Heart left ventricle (tissue), 16 donors: ENCODE measurements at regions not wholly inside any gene's neighbourhood (a gene's known extent, or its start where the extent isn't known, plus 50 kb on each side); places are given as distances from the start of the nearest gene placed in this dataset.

Source experiments
- ATAC-seq, 4 donors: fragments of 200-7000 bp; cut with Tn5 transposase; one replicate each; pipeline ENCODE4 v1.9.1; 2020 to 2022; ENCODE audit warnings: moderate library complexity in 4 of 4, mild to moderate bottlenecking in 3 of 4, moderate number of reproducible peaks in 1 of 4
- DNase-seq, 5 donors: peaks; one replicate each; pipeline ENCODE4 v3.0.0-alpha.2; 2020
- H3K27ac ChIP-seq, 12 donors: fragments of 200-600 bp; sonication (generic) in 4 of 12; one replicate each; pipeline versions ENCODE4 v1.5.0 to v1.8.0; 2016 to 2022; ENCODE audit warnings: mild to moderate bottlenecking in 2 of 12
- H3K27me3 ChIP-seq, 9 donors: fragments of 200-600 bp; sonication (generic) in 2 of 9; one replicate each; pipeline versions ENCODE4 v1.5.1 to v1.8.0; 2016 to 2022; ENCODE audit warnings: mild to moderate bottlenecking in 3 of 9
- H3K36me3 ChIP-seq, 9 donors: fragments of 200-600 bp; sonication (generic) in 2 of 9; one replicate each; pipeline versions ENCODE4 v1.5.0 to v1.8.0; 2018 to 2022; ENCODE audit warnings: mild to moderate bottlenecking in 2 of 9
- H3K4me1 ChIP-seq, 12 donors: fragments of 200-600 bp; sonication (generic) in 4 of 12; one replicate each; pipeline versions ENCODE4 v1.5.0 to v1.8.0; 2016 to 2022; ENCODE audit warnings: mild to moderate bottlenecking in 3 of 12
- H3K4me3 ChIP-seq, 12 donors: fragments of 200-600 bp; sonication (generic) in 4 of 12; one replicate each; pipeline versions ENCODE4 v1.5.0 to v1.8.0; 2017 to 2022; ENCODE audit warnings: mild to moderate bottlenecking in 9 of 12, moderate library complexity in 4 of 12
- H3K9me3 ChIP-seq, 12 donors: fragments of 200-600 bp; sonication (generic) in 4 of 12; one replicate each; pipeline versions ENCODE4 v1.5.0 to v1.8.0; 2016 to 2022; ENCODE audit warnings: mild to moderate bottlenecking in 1 of 12
- POLR2A ChIP-seq, 2 donors: fragments of 450-650 bp; IDR thresholded peaks; one replicate each; pipeline ENCODE4 v1.6.1; 2017; ENCODE audit warnings: antibody characterized with exemption in 2 of 2, mild to moderate bottlenecking in 2 of 2, moderate library complexity in 2 of 2
- WGBS, 4 donors: extraction: QIAGEN DNeasy Blood & Tissue Kit in 2 of 4; methylation state at CpG; one replicate each; pipeline versions ENCODE4 v1.1.5 to v1.1.7; 2013 to 2018; 5-methylcytosine and 5-hydroxymethylcytosine counted together
- intact Hi-C, 10 donors: fragments of 100-400 bp; cut with DNase I; formaldehyde crosslinking; loops; one replicate each; pipeline versions ENCODE4 v1.11.1 to v1.14.2; 2022
- TF ChIP-seq, protein P1 (sequence below), 12 donors: fragments of 200-600 bp; sonication (generic) in 4 of 12; IDR thresholded peaks; one replicate each; pipeline versions ENCODE4 v1.5.0 to v1.8.0; 2018 to 2022; ENCODE audit warnings: antibody characterized with exemption in 12 of 12, mild to moderate bottlenecking in 5 of 12
- donor health status: ischemic (EF 13 %, LVEDD 7.1; RV severe dilation, severe dysfunction).
- donor health status: healthy with polysubstance abuse.
- donor health status: DM: no; HTN: yes; CAD: no.
- donor health status: DM: no; HTN: no; CAD: no.
- donor health status: ischemic (EF 25% LVEDD 6.9; RV normal size, moderate dysfunction).
- donor health status: ischemic (EF 25% LVEDD 5.7; RV mildly dilated, moderate dysfunction).
- donor health status: healthy.
- donor health status: DM: yes; HTN: yes; CAD: no.
- donor health status: ischemic (EF 35%, LVEDD 5.7; RV mildly dilated, moderate dysfunction).
- donor health status: nonischemic (EF 11% LVEDD 7.7; RV severe dilation, severe dysfunction).
- donor health status: DM: yes; HTN: yes; CAD: no.
- donor health status: PGD.
- donor health status: ischemic (EF 29% LVEDD 5.4; RV normal size, mild dysfunction).
- donor health status: nonischemic (EF 23%, LVEDD 6.1; RV moderate dilation, normal function).

GRCh38 chr2:138086576-138086975, 122.3 kb downstream of the HNMT start:
- H3K27me3 ChIP-seq = no peaks in the 10 kb centered on the region
- no peaks in the 10 kb centered on the region for H3K9me3 ChIP-seq
- no peak overlapping the region for H3K27ac ChIP-seq
- H3K4me1 ChIP-seq = peaks cover 0 to 9% (median 4%) of the 10 kb centered on the region in 12 donors
- no peak for DNase-seq
- TF ChIP-seq POLR2A (IDR thresholded peaks at IDR 0.05) = no peak
- TF ChIP-seq, protein P1, sequence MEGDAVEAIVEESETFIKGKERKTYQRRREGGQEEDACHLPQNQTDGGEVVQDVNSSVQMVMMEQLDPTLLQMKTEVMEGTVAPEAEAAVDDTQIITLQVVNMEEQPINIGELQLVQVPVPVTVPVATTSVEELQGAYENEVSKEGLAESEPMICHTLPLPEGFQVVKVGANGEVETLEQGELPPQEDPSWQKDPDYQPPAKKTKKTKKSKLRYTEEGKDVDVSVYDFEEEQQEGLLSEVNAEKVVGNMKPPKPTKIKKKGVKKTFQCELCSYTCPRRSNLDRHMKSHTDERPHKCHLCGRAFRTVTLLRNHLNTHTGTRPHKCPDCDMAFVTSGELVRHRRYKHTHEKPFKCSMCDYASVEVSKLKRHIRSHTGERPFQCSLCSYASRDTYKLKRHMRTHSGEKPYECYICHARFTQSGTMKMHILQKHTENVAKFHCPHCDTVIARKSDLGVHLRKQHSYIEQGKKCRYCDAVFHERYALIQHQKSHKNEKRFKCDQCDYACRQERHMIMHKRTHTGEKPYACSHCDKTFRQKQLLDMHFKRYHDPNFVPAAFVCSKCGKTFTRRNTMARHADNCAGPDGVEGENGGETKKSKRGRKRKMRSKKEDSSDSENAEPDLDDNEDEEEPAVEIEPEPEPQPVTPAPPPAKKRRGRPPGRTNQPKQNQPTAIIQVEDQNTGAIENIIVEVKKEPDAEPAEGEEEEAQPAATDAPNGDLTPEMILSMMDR (IDR thresholded peaks at IDR 0.05) = no peak
- intact Hi-C loops = no loop called here
- H3K4me3 ChIP-seq = no peak overlapping the region
- H3K36me3 ChIP-seq = no peaks in the 10 kb centered on the region
- ATAC-seq = peak in 3 of 4 donors; percentile 42 to 72 (median 54)

GRCh38 chr2:138087751-138088593, 123.7 kb downstream of the HNMT start:
- peaks cover 0 to 9% (median 4%) of the 10 kb centered on the region in 12 donors for H3K4me1 ChIP-seq
- ATAC-seq (peak in 1 of 4 donors; percentile 30), DNase-seq (no peak)
- no peaks in the 10 kb centered on the region for H3K9me3 ChIP-seq
- WGBS, 4 donors = 42 to 47% (median 46%) methylated on average over 13 of the region's 13 CpGs
- intact Hi-C loops = loop anchor here in 1 of 10 donors (2.0 kb wide), 1 partner anchor 141 kb away; no protein-coding TSS in a partner anchor
- H3K4me3 ChIP-seq = no peak overlapping the region
- no peak overlapping the region for H3K27ac ChIP-seq
- H3K27me3 ChIP-seq = no peaks in the 10 kb centered on the region
- TF ChIP-seq, protein P1 (IDR thresholded peaks at IDR 0.05) = no peak
- TF ChIP-seq POLR2A (IDR thresholded peaks at IDR 0.05) = no peak
- H3K36me3 ChIP-seq = no peaks in the 10 kb centered on the region

DNA sequence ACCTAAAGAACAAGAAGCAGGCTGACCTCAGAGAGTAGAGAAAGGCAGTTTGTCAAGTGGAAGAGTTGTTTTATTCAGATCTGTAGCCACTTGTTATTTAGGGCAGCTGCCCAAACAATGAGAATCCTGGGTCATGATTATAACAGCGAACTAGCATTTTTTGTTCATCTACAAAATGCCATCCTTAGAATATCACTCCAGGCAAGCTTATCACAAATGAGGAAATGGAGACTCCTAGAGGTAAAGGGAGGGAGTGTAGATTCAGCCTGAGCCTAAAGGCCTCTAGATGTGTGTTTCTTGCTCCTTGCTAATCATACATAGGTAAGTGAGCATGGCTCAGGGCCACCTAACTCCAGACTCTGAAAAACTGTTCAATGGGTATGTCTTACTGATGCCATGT, 126.1 kb downstream of the HNMT start:
- Histone ChIP-seq H3K27ac (no peak overlapping the region), H3K9me3 (no peaks in the 10 kb centered on the region), H3K27me3 (no peaks in the 10 kb centered on the region), H3K4me3 (no peak overlapping the region), H3K36me3 (no peaks in the 10 kb centered on the region), H3K4me1 (peaks cover 0 to 9% (median 4%) of the 10 kb centered on the region in 12 donors)
- 87 to 95% (median 92%) methylated on average over 1 of the region's 1 CpG for WGBS, 4 donors
- TF ChIP-seq POLR2A (IDR thresholded peaks at IDR 0.05) = no peak
- TF ChIP-seq, protein P1 (IDR thresholded peaks at IDR 0.05) = peak in 10 of 12 donors; percentile 30 to 61 (median 37)
- no peak for DNase-seq
- peak in 1 of 4 donors; percentile 42 for ATAC-seq
- intact Hi-C loops = loop anchor here in 5 of 10 donors (2.0 to 10.0 kb wide), 4 partner anchors 136 to 146 kb away; no protein-coding TSS in a partner anchor

- Histone ChIP-seq H3K27ac (no peak overlapping the region), H3K4me1 (no peaks in the 10 kb centered on the region), H3K36me3 (no peaks in the 10 kb centered on the region), H3K27me3 (no peaks in the 10 kb centered on the region), H3K4me3 (no peak overlapping the region), H3K9me3 (no peaks in the 10 kb centered on the region)
- WGBS, 4 donors = 89 to 92% (median 90%) methylated on average over 4 of the region's 4 CpGs
- ATAC-seq (no peak), DNase-seq (no peak)
- intact Hi-C loops = loop anchor here in 4 of 10 donors (5.0 to 10.0 kb wide), 3 partner anchors 139 to 149 kb away; no protein-coding TSS in a partner anchor
- TF ChIP-seq POLR2A (IDR thresholded peaks at IDR 0.05) = no peak
- TF ChIP-seq, protein P1 (IDR thresholded peaks at IDR 0.05) = no peak
Observed at GRCh38 chr2:138093455-138093854, 129.2 kb downstream of the HNMT start.
